H1 (cell line): ENCODE measurements at regions not wholly inside any gene's neighbourhood (a gene's known extent, or its start where the extent isn't known, plus 50 kb on each side); places are given as distances from the start of the nearest gene placed in this dataset.

Experiments used
- CTCF ChIA-PET: fragments of 300-600 bp; sonication (Branson Sonifier 250); formaldehyde crosslinking; loops from one replicate; lab custom pipeline; 2021; ENCODE audit not compliant: partially characterized antibody; lab: Charles Lee
- POLR2A ChIA-PET: fragments of 300-600 bp; sonication (Branson Sonifier 250); formaldehyde crosslinking; loops from one replicate; lab custom pipeline; 2021; ENCODE audit warnings: inconsistent platforms; ENCODE audit not compliant: partially characterized antibody; lab: Charles Lee
- DNase-seq, 2 experiments: peaks; one replicate each; pipeline versions ENCODE4 v3.0.0 to v3.0.0-alpha.2; 2010 to 2022; ENCODE audit warnings: low spot score in 2 of 2, low read depth in 1 of 2, mixed read lengths in 1 of 2
- FAIRE-seq: peaks from 2 replicates; lab custom pipeline; 2011; peaks lifted over from hg19 to GRCh38; lab: Jason Lieb, UNC
- H2AFZ ChIP-seq: 2 replicates; pipeline ENCODE4 v1.8.1; 2012; ENCODE audit warnings: low read length, inconsistent platforms
- H2AK5ac ChIP-seq: 2 replicates; pipeline ENCODE4 v1.6.1; 2013; ENCODE audit warnings: low read depth, low read length
- H2BK120ac ChIP-seq: replicated peaks from 2 replicates; pipeline ENCODE3; 2013; ENCODE audit warnings: low read depth, low read length, inconsistent platforms
- H2BK12ac ChIP-seq: 2 replicates; pipeline ENCODE4 v1.6.1; 2013; ENCODE audit warnings: low read depth, low read length
- H2BK15ac ChIP-seq: 2 replicates; pipeline ENCODE4 v1.6.1; 2013; ENCODE audit warnings: low read length
- H2BK20ac ChIP-seq: 2 replicates; pipeline ENCODE4 v1.6.1; 2013; ENCODE audit warnings: low read length
- H2BK5ac ChIP-seq: 2 replicates; pipeline ENCODE4 v1.6.1; 2013; ENCODE audit warnings: low read depth, low read length
- H3K14ac ChIP-seq: 2 replicates; pipeline ENCODE4 v1.6.1; 2013; ENCODE audit warnings: inconsistent platforms; ENCODE audit not compliant: insufficient read length
- H3K18ac ChIP-seq: 2 replicates; pipeline ENCODE4 v1.6.1; 2013; ENCODE audit warnings: low read length; ENCODE audit errors: extremely low read depth
- H3K23ac ChIP-seq: 2 replicates; pipeline ENCODE4 v1.6.1; 2013; ENCODE audit warnings: inconsistent platforms; ENCODE audit not compliant: insufficient read length
- H3K23me2 ChIP-seq: 2 replicates; pipeline ENCODE4 v1.6.1; 2013; ENCODE audit warnings: low read depth, low read length
- H3K27ac ChIP-seq: 2 replicates; pipeline ENCODE4 v1.6.1; 2011; ENCODE audit warnings: low read depth, low read length, inconsistent platforms
- H3K27me3 ChIP-seq, 4 experiments: replicated peaks in 1 of 4; 1 replicate in 1 of 4; 2 replicates in 3 of 4; pipeline versions ENCODE4 v1.6.1 to v1.8.1; 2011 to 2013; ENCODE audit warnings: low read length in 3 of 4, mild to moderate bottlenecking in 3 of 4, inconsistent platforms in 2 of 4, mixed read lengths in 2 of 4, moderate library complexity in 1 of 4; ENCODE audit not compliant: control insufficient read depth in 3 of 4, insufficient read depth in 3 of 4; ENCODE audit errors: extremely low read depth in 1 of 4
- H3K36me3 ChIP-seq, 4 experiments: 2 replicates each; pipeline versions ENCODE4 v1.6.1 to v1.8.1; 2011 to 2013; ENCODE audit warnings: mild to moderate bottlenecking in 4 of 4, low read length in 3 of 4, moderate library complexity in 2 of 4, control low read depth in 1 of 4, inconsistent platforms in 1 of 4; ENCODE audit not compliant: insufficient read depth in 4 of 4, control insufficient read depth in 2 of 4
- H3K4ac ChIP-seq: replicated peaks from 2 replicates; pipeline ENCODE3; 2013; ENCODE audit warnings: low read length, low read depth, mixed read lengths, inconsistent platforms; ENCODE audit not compliant: insufficient read length
- H3K4me1 ChIP-seq, 4 experiments: replicated peaks in 1 of 4; 1 replicate in 1 of 4; 2 replicates in 3 of 4; pipeline versions ENCODE4 v1.6.1 to v1.8.1; 2011 to 2013; ENCODE audit warnings: low read length in 3 of 4, inconsistent platforms in 2 of 4, mixed read lengths in 1 of 4; ENCODE audit not compliant: insufficient read depth in 4 of 4, control insufficient read depth in 3 of 4
- H3K4me2 ChIP-seq, 2 experiments: 2 replicates each; pipeline versions ENCODE4 v1.6.1 to v1.8.1; 2011 to 2013; ENCODE audit warnings: low read depth in 2 of 2, low read length in 2 of 2, control low read depth in 1 of 2, inconsistent platforms in 1 of 2, mild to moderate bottlenecking in 1 of 2; ENCODE audit not compliant: insufficient read depth in 1 of 2
- H3K4me3 ChIP-seq, 4 experiments: fragments of 200-600, 300-600 bp in 1 of 4; sonication (generic), shearing (Covaris generic), sonication (Bioruptor Twin) in 1 of 4; 2 replicates each; pipeline versions ENCODE4 v1.5.1 to v1.8.1; 2011 to 2016; ENCODE audit warnings: low read length in 4 of 4, low read depth in 3 of 4, control low read depth in 2 of 4, inconsistent platforms in 2 of 4, mild to moderate bottlenecking in 2 of 4, mixed read lengths in 1 of 4, moderate library complexity in 1 of 4; ENCODE audit not compliant: insufficient read depth in 2 of 4; ENCODE audit errors: extremely low read depth in 1 of 4
- H3K56ac ChIP-seq: replicated peaks from 2 replicates; pipeline ENCODE3; 2013; ENCODE audit warnings: low read depth, mild to moderate bottlenecking, mixed read lengths, low read length, inconsistent platforms; ENCODE audit not compliant: insufficient read length
- H3K79me1 ChIP-seq: 2 replicates; pipeline ENCODE4 v1.6.1; 2013; ENCODE audit warnings: low read depth, low read length, control low read depth
- H3K79me2 ChIP-seq, 2 experiments: 2 replicates each; pipeline versions ENCODE4 v1.6.1 to v1.8.1; 2012 to 2013; ENCODE audit warnings: low read length in 2 of 2, mild to moderate bottlenecking in 2 of 2, inconsistent platforms in 1 of 2; ENCODE audit not compliant: insufficient read depth in 2 of 2, control insufficient read depth in 1 of 2
- H3K9ac ChIP-seq, 4 experiments: replicated peaks in 1 of 4; 1 replicate in 1 of 4; 2 replicates in 3 of 4; pipeline versions ENCODE4 v1.6.1 to v1.8.1; 2011 to 2013; ENCODE audit warnings: low read depth in 3 of 4, low read length in 3 of 4, control low read depth in 2 of 4, mild to moderate bottlenecking in 2 of 4, moderate library complexity in 2 of 4, inconsistent platforms in 1 of 4; ENCODE audit errors: extremely low read depth in 1 of 4
- H3K9me3 ChIP-seq, 2 experiments: 2 replicates each; pipeline versions ENCODE4 v1.6.1 to v1.8.1; 2012 to 2013; ENCODE audit warnings: mild to moderate bottlenecking in 2 of 2, moderate library complexity in 2 of 2, control low read depth in 1 of 2, inconsistent platforms in 1 of 2, low read depth in 1 of 2, low read length in 1 of 2, mixed read lengths in 1 of 2; ENCODE audit not compliant: insufficient read depth in 2 of 2
- H4K20me1 ChIP-seq, 2 experiments: replicated peaks in 1 of 2; 2 replicates each; pipeline versions ENCODE3 to v1.8.1; 2011 to 2013; ENCODE audit warnings: inconsistent platforms in 2 of 2, low read length in 2 of 2, mild to moderate bottlenecking in 1 of 2; ENCODE audit not compliant: insufficient read depth in 2 of 2, control insufficient read depth in 1 of 2
- H4K5ac ChIP-seq: 2 replicates; pipeline ENCODE4 v1.6.1; 2013; ENCODE audit warnings: low read length, low read depth, mixed read lengths, inconsistent platforms; ENCODE audit not compliant: insufficient read length
- H4K8ac ChIP-seq: 2 replicates; pipeline ENCODE4 v1.8.0; 2013; ENCODE audit warnings: mild to moderate bottlenecking, moderate library complexity, low read length, inconsistent platforms; ENCODE audit not compliant: insufficient read depth; ENCODE audit errors: extremely low read depth
- H4K91ac ChIP-seq: replicated peaks from 2 replicates; pipeline ENCODE3; 2013; ENCODE audit warnings: low read length, mixed read lengths, inconsistent platforms; ENCODE audit not compliant: insufficient read length
- NRF1 ChIP-seq: IDR thresholded peaks from 2 replicates; pipeline ENCODE4 v1.6.1; 2011; ENCODE audit warnings: mild to moderate bottlenecking, low read depth, low read length, improper control_type of control experiment
- SP2 ChIP-seq: IDR thresholded peaks from 2 replicates; pipeline ENCODE4 v1.6.1; 2012; ENCODE audit warnings: mild to moderate bottlenecking, low read length, inconsistent platforms
- WGBS, 2 experiments: shearing (Covaris generic) in 1 of 2; methylation state at CpG; one replicate each; pipeline versions ENCODE4 v1.1.6 to v1.1.7; 2013 to 2015; ENCODE audit warnings: low lambda C conversion rate in 2 of 2, mixed read lengths in 2 of 2, inconsistent platforms in 1 of 2, low coverage in 1 of 2, missing lambda C conversion rate in 1 of 2; ENCODE audit not compliant: insufficient replicate concordance in 2 of 2, insufficient coverage in 1 of 2, insufficient read length in 1 of 2; ENCODE audit errors: extremely low coverage in 1 of 2, missing lambda C conversion rate in 1 of 2; 5-methylcytosine and 5-hydroxymethylcytosine counted together

- no peak overlapping the region for H2BK15ac ChIP-seq
- FAIRE-seq (no peak), DNase-seq (no peak)
- H4K91ac ChIP-seq, result no peak overlapping the region
- H3K4ac ChIP-seq, result no peak overlapping the region
- no peaks in the 10 kb centered on the region for H3K27me3 ChIP-seq
- H3K79me1 ChIP-seq, result no peaks in the 10 kb centered on the region
- H2BK12ac ChIP-seq, result no peak overlapping the region
- CTCF ChIA-PET, result no interaction called here
- H4K20me1 ChIP-seq, result no peaks in the 10 kb centered on the region
- no peak overlapping the region for H3K4me2 ChIP-seq
- H2AK5ac ChIP-seq, result no peak overlapping the region
- POLR2A ChIA-PET, result no interaction called here
- no peaks in the 10 kb centered on the region for H3K9me3 ChIP-seq
- no peaks in the 10 kb centered on the region for H3K4me1 ChIP-seq
- no peak overlapping the region for H2AFZ ChIP-seq
- no peak overlapping the region for H3K18ac ChIP-seq
- H2BK20ac ChIP-seq, result no peak overlapping the region
- TF ChIP-seq SP2 (no peak), NRF1 (no peak)
- no peak overlapping the region for H3K9ac ChIP-seq
- WGBS, 2 experiments, result 93% methylated on average over 3 of the region's 3 CpGs; no CpG with 5 or more reads in 1 of the 2 experiments
- H3K79me2 ChIP-seq, result no peaks in the 10 kb centered on the region
- no peak overlapping the region for H3K4me3 ChIP-seq
- no peak overlapping the region for H4K8ac ChIP-seq
- no peak overlapping the region for H4K5ac ChIP-seq
- H2BK120ac ChIP-seq, result no peak overlapping the region
- H2BK5ac ChIP-seq, result no peak overlapping the region
- no peaks in the 10 kb centered on the region for H3K36me3 ChIP-seq
- H3K23ac ChIP-seq, result no peak overlapping the region
- H3K14ac ChIP-seq, result no peak overlapping the region
- no peak overlapping the region for H3K27ac ChIP-seq
- no peak overlapping the region for H3K56ac ChIP-seq
- no peaks in the 10 kb centered on the region for H3K23me2 ChIP-seq
Observed at GRCh38 chr14:85425507-85425906, 104.4 kb upstream of the FLRT2 start.
